Fibroblast of skin of abdomen (primary cell): ENCODE measurements at regions not wholly inside any gene's neighbourhood (a gene's known extent, or its start where the extent isn't known, plus 50 kb on each side); places are given as distances from the start of the nearest gene placed in this dataset.

ENCODE experiments used
- DNase-seq: peaks from one replicate; pipeline ENCODE4 v3.0.0-alpha.2; 2013

DNA sequence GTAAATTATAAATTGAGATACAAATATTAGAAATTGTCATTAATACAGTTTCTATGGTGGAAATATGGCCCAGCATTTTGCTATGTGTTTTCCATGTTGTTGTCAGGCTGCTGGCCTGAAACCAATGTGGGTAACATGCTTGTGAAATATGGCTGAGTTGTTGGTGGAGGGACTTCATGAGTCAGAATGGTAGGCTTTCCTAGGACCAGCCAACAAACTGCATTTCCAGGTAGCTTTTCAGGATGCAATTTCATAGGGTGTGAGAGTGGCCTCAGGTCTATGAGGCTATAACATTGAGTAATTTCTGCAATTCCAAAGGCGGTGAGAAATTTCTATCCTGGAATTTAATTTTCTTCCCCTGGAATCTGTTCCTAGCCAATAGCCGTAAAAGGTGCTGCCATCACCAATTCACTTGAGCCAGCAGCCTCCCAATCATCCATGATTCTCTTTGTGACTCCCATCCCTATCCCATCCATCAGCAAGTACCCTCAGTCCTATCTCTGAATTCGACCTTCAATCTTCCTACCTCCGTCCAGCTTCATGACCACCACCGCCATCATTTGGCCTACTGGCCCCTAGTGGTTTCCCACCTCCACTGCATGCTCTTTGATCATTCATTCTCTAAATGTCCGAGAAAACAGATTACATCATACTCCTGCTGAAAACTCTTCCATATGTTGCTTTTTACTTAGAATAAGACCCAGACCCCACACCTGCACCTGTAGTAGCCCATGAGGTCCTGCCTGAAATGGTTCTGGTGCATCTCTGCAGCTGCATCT is 276.6 kb upstream of the CFAP20DC start:
- DNase-seq = no peak

- no peak for DNase-seq
These were observed 272.2 kb upstream of the CFAP20DC start for GRCh38 chr3:59321881-59322540.

- DNase-seq = no peak
These were observed 270.3 kb upstream of the CFAP20DC start for GRCh38 chr3:59320080-59320479.

DNA sequence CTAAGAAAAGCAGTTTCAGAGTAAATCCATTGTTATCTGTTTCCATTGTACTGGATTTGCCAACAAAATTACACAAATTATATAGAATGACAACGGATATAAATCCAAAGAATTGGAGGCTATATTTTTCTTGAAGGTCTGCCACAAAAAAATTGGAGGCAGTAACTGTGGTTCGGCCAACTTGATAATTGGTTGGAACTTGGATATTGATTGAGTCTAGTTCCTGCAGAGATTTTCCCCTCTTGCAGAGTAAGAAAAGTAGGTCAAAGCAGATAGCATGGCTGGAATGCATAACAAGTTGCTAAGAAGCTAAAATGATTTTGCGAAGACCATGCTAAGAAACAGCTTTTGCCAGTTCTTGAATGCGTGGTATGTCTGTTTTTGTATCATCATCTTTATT is 269.6 kb upstream of the CFAP20DC start:
- no peak for DNase-seq

GRCh38 chr3:59318881-59319280 is 269.1 kb upstream of the CFAP20DC start:
- DNase-seq = no peak

GRCh38 chr3:59317386-59317785 is 267.6 kb upstream of the CFAP20DC start:
- DNase-seq = no peak

DNA sequence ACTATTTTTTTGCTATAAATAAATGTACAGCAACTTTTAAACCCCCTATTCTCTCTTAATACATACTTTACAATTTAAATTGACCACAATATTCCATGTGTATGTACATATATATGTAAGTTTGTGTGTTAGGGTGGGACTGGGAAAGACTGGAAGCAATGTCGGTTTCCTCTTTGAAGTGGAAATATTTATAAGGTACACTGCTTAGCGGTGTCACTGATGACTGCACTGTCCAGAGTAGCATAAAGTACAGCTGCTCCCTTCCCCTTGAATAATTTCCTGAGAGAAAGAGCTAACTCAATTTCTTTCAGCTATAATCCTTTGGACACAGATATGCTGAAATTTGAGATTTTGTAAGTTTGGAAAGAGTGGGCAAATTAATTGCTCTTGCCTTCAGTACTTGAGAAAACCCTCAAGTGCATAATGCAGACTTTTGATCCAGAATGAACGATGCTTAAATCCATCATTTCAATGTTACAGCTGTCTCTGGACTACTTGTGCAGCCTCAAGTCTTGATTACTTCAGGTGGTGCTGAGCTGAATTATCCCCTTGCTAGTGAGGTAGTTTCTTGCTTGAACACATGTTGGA is 267.0 kb upstream of the CFAP20DC start:
- no peak for DNase-seq

- peak; percentile 35 for DNase-seq
These were observed 263.5 kb upstream of the CFAP20DC start for GRCh38 chr3:59313365-59313764.

GRCh38 chr3:59311231-59311630 is 261.4 kb upstream of the CFAP20DC start:
- no peak for DNase-seq

DNA sequence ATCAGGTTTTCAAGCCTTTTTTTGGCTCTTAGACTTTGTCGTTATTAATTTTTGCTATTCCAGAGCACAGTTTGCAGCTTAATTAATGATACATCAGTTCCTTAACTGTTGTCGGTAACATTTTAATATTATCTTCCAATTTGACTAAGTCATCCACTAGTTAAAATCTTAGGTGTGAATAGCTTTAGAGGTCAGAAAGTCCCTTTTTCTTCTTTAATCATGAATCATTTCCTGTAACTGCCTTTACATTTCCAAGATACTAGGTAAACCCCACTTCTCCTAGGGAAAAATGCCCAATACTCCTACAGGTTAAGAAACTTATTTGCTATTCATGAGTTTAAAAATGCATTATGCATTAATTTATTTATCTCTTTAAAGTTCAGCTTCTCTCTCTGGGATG is 260.9 kb upstream of the CFAP20DC start:
- no peak for DNase-seq

- DNase-seq = no peak
These were observed 258.9 kb upstream of the CFAP20DC start for GRCh38 chr3:59308684-59309083.

DNA sequence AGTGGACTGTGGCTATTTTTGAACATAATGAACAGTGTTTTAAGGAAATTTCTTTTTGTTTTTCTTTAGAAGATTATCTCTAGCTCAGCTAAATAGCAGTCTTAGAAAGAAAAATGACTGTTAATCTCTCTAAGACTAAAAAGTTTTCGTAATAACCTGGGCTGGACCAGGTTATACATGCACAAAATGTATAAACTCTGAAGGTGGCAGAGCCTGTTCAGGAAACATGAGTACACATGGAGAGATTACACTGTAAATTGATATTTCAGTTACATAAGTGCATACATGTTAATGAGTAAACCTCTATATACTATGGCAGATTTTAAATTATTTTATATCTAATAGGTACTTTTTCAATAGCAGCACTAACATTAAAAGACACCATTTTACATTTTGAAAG is 258.2 kb upstream of the CFAP20DC start:
- no peak for DNase-seq

- no peak for DNase-seq
These were observed 256.6 kb upstream of the CFAP20DC start for GRCh38 chr3:59306436-59306835.

DNA sequence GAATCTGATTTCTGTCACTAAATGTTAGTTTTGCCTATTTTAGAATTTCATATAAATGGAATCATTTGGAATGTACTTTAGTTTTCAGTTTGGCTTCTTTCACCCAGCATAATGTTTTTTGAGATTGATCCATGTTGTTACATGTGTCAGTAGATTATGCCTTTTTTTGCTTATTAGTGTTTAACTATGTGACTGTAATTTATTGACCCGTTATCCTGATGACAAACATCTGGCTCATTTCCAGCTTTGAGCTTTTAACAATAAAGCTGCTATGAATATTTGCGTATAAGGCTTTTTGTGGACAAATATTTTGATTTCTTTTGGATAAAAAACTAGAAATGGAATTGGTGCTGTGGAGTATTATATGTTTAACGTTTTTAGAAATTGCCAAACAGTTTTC is 254.5 kb upstream of the CFAP20DC start:
- no peak for DNase-seq

DNA sequence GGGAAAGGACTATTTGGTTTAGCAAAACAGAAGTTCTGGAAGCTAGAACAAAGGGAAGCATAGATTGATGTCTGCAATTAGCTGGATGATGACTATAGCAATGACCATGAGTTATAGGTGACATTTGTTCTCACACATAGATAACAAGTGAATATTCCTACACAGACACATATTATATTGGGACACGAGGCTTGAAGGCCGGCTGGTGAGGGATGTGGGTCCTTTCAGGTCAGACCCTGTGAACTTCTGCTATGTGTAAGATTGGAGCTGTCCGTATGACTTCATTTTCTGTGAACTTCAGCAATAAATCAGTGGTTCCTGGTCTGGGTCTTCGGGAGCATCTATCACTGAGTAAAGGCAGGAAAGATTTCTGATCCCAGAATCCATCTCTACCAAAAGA is 253.6 kb upstream of the CFAP20DC start:
- DNase-seq = no peak

DNA sequence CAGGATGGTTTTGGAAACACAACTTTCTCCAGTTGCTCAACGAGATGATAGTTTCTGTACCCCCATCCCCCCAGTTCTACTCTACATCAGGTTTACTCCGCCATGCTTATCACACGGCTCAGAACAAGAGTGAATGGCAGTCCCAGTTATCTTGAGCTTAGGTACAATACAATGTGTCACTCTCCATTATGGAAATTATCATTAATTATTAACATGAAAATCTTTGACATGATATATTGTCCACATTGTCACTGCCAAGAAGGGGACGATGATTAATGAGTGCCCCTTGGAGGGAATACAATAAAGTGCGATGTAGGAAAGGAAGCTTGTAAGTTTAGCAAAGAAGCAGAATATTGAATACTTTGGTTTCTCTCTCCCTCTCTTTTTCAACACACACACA is 252.6 kb upstream of the CFAP20DC start:
- DNase-seq = no peak

DNA sequence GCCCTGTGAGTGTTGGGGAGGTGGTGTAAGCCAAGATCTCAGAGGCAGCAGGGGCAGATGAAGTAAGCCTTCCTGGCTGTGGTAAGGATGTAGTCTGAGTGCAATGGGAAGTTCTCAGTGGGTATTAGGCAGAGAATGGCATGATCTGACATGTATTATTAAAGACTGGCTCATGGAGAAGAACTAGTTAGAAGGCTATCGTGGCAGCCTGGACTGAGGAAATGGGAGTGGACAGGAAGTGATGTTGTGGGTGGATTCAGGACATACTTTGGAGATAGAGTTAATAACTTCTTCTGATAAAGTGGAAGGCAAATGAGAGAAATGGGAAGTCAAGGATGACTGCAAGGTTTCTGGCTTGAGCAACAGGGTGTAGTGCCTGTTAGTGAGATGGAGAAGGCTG is 250.9 kb upstream of the CFAP20DC start:
- no peak for DNase-seq

- DNase-seq = no peak
These were observed 249.7 kb upstream of the CFAP20DC start for GRCh38 chr3:59299561-59299960.

DNA sequence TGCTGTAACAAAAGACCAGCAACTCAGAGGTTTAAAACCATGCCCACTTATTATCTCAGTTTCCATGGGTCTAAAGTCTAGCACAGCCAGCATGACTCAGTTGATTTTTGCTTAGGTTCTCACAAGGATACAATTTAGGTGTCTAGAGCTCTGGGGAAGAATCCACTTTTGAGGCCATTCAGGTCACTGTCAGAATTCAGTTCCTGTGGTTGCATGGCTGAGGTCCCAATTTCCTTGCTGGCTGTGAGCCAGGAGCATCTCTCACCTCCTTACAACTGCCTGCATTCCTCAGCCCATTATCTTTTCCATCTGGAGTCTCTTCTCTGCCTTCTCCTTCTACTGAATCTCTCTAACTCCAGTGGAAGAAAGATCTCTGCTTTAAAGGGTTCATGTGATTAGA is 240.5 kb upstream of the CFAP20DC start:
- DNase-seq = peak; percentile 61

- no peak for DNase-seq
These were observed 240.0 kb upstream of the CFAP20DC start for GRCh38 chr3:59289831-59290230.

GRCh38 chr3:59288951-59289350 is 239.1 kb upstream of the CFAP20DC start:
- no peak for DNase-seq

- peak; percentile 16 for DNase-seq
These were observed 237.1 kb upstream of the CFAP20DC start for GRCh38 chr3:59286791-59287531.

DNA sequence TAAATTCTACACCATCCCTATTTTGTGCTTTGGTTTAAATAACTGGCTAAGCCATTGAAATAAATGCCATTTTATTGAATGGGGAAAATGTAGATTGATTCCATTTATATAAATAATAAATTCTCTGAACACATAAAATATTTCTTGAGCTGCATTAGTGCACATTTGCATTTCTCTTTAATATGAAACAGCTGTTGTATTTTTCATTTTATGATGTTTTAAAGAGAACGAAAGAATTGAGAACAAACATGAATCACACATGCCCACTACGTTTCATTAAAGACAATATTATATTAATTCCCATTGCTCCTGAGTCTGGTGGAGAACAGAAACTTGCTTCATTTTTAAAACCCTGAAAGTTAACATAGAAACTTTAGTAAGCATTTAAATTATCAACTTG is 235.7 kb upstream of the CFAP20DC start:
- peak; percentile 35 for DNase-seq
